ENCODE measurements at regions not wholly inside any gene's neighbourhood (a gene's known extent, or its start where the extent isn't known, plus 50 kb on each side); places are given as distances from the start of the nearest gene placed in this dataset.
A peak's percentile ranks its signal among the peaks of the same experiment; 100 is the strongest.

DNA sequence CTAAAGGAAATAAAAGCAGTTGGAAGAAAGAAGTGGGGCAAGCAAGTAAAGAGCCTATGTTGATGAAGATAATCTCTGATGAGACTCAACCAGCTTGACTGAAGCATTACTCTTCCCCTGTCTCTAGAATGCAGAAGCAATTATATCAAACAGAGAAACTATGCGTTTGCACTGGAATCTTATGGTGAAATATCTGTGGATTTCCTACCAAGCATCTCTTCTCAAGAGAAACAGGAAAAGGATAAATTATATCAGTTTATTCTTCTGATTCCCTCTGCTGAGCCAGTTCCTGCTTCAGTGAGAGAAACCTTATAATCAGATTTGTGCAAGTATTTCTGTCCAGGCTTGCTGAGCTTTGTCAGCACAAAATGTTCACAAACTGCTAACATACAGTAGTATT lies 316.7 kb upstream of the SLC7A11 start:
- no peak overlapping the region for H3K27ac Mint-ChIP-seq
- H3K4me3 Mint-ChIP-seq: no peak overlapping the region
- peaks cover 3% of the 10 kb centered on the region for H3K9me3 Mint-ChIP-seq

DNA sequence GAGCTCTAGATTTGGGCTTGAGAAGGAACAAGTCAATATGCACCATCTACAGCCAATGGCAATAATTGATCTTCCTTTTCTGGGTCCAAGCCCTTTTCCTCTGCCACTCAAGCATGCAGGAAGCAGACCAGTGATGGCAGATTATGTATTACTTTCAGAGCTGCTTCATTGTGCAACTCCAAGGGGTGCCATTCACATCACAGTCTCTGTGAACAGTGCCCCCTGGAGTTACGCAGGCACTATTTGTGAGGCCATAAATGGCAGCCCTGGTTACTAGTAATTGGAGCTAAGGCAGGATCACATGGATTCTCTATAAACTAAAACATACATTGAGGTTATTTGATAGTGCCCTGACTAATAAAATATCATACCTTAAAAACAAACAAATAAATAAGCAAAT lies 313.4 kb upstream of the SLC7A11 start:
- H3K4me1 Mint-ChIP-seq (ENCODE audit: unreplicated experiment): peaks cover 6% of the 10 kb centered on the region
- no peak for DNase-seq (ENCODE audit: extremely low spot score, unreplicated experiment)
- H3K27me3 Mint-ChIP-seq: no peaks in the 10 kb centered on the region
- no peak overlapping the region for H3K4me3 Mint-ChIP-seq
- H3K36me3 Mint-ChIP-seq: no peaks in the 10 kb centered on the region
- no peaks in the 10 kb centered on the region for H3K9me3 Mint-ChIP-seq
- TF ChIP-seq, protein P1, sequence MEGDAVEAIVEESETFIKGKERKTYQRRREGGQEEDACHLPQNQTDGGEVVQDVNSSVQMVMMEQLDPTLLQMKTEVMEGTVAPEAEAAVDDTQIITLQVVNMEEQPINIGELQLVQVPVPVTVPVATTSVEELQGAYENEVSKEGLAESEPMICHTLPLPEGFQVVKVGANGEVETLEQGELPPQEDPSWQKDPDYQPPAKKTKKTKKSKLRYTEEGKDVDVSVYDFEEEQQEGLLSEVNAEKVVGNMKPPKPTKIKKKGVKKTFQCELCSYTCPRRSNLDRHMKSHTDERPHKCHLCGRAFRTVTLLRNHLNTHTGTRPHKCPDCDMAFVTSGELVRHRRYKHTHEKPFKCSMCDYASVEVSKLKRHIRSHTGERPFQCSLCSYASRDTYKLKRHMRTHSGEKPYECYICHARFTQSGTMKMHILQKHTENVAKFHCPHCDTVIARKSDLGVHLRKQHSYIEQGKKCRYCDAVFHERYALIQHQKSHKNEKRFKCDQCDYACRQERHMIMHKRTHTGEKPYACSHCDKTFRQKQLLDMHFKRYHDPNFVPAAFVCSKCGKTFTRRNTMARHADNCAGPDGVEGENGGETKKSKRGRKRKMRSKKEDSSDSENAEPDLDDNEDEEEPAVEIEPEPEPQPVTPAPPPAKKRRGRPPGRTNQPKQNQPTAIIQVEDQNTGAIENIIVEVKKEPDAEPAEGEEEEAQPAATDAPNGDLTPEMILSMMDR (conservative IDR thresholded peaks at IDR 0.05): peak; percentile 57
- H3K27ac Mint-ChIP-seq: no peak overlapping the region

More for the DNA sequence above, 316.7 kb upstream of the SLC7A11 start:
- no peaks in the 10 kb centered on the region for H3K27me3 Mint-ChIP-seq
- no peak for DNase-seq (ENCODE audit: extremely low spot score, unreplicated experiment)
- H3K36me3 Mint-ChIP-seq: no peaks in the 10 kb centered on the region
- TF ChIP-seq, protein P1 (conservative IDR thresholded peaks at IDR 0.05): no peak
- H3K4me1 Mint-ChIP-seq (ENCODE audit: unreplicated experiment): peaks cover 6% of the 10 kb centered on the region

GRCh38 chr4:138555108-138555507 lies 313.0 kb upstream of the SLC7A11 start:
- DNase-seq (ENCODE audit: extremely low spot score, unreplicated experiment): no peak
- TF ChIP-seq, protein P1 (conservative IDR thresholded peaks at IDR 0.05): no peak
- H3K27ac Mint-ChIP-seq: no peak overlapping the region

GRCh38 chr4:138553001-138553845 lies 311.1 kb upstream of the SLC7A11 start:
- Mint-ChIP-seq H3K27me3 (no peaks in the 10 kb centered on the region), H3K9me3 (no peaks in the 10 kb centered on the region), H3K27ac (no peak overlapping the region), H3K4me3 (no peak overlapping the region), H3K4me1 (ENCODE audit: unreplicated experiment) (peaks cover 6% of the 10 kb centered on the region), H3K36me3 (no peaks in the 10 kb centered on the region)
- DNase-seq (ENCODE audit: extremely low spot score, unreplicated experiment): no peak
- TF ChIP-seq, protein P1 (conservative IDR thresholded peaks at IDR 0.05): no peak

More at GRCh38 chr4:138555108-138555507, 313.0 kb upstream of the SLC7A11 start:
- H3K27me3 Mint-ChIP-seq: no peaks in the 10 kb centered on the region
- peaks cover 6% of the 10 kb centered on the region for H3K4me1 Mint-ChIP-seq (ENCODE audit: unreplicated experiment)
- H3K9me3 Mint-ChIP-seq: no peaks in the 10 kb centered on the region
- no peak overlapping the region for H3K4me3 Mint-ChIP-seq
- H3K36me3 Mint-ChIP-seq: no peaks in the 10 kb centered on the region

GRCh38 chr4:138542191-138542776 lies 300.1 kb upstream of the SLC7A11 start:
- Mint-ChIP-seq H3K27me3 (no peaks in the 10 kb centered on the region), H3K9me3 (peaks cover 11% of the 10 kb centered on the region), H3K4me1 (ENCODE audit: unreplicated experiment) (no peaks in the 10 kb centered on the region), H3K27ac (no peak overlapping the region), H3K36me3 (no peaks in the 10 kb centered on the region), H3K4me3 (no peak overlapping the region)
- TF ChIP-seq, protein P1 (conservative IDR thresholded peaks at IDR 0.05): no peak
- no peak for DNase-seq (ENCODE audit: extremely low spot score, unreplicated experiment)

All from type B pancreatic cell (in vitro differentiated cells).